ENCODE measurements at regions not wholly inside any gene's neighbourhood (a gene's known extent, or its start where the extent isn't known, plus 50 kb on each side); places are given as distances from the start of the nearest gene placed in this dataset.

DNA sequence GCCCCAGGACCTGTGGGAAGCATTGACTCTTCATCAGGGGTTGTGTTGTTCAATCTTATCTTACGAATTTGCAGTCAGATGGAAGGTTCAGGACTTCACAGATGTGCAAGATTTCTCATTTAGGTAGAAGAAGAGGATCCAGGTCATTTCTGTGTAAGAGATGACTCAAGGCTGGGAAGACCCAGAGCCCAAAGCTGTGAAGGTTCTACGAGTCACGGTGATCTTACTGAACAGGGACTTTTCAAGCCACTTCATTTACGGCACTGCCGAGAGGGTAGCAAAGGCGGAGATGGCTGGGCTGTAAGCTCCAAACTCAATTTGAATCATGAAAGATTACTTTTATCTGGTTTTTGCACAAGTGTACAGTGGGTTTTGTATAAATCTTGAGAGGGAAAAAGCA lies 228.0 kb upstream of the MEX3C start:
- TF ChIP-seq, protein P1, sequence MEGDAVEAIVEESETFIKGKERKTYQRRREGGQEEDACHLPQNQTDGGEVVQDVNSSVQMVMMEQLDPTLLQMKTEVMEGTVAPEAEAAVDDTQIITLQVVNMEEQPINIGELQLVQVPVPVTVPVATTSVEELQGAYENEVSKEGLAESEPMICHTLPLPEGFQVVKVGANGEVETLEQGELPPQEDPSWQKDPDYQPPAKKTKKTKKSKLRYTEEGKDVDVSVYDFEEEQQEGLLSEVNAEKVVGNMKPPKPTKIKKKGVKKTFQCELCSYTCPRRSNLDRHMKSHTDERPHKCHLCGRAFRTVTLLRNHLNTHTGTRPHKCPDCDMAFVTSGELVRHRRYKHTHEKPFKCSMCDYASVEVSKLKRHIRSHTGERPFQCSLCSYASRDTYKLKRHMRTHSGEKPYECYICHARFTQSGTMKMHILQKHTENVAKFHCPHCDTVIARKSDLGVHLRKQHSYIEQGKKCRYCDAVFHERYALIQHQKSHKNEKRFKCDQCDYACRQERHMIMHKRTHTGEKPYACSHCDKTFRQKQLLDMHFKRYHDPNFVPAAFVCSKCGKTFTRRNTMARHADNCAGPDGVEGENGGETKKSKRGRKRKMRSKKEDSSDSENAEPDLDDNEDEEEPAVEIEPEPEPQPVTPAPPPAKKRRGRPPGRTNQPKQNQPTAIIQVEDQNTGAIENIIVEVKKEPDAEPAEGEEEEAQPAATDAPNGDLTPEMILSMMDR (IDR thresholded peaks at IDR 0.05) = no peak
- no peak for TF ChIP-seq POLR2A (IDR thresholded peaks at IDR 0.05)
